HCT116 (cell line): ENCODE measurements at regions not wholly inside any gene's neighbourhood (a gene's known extent, or its start where the extent isn't known, plus 50 kb on each side); places are given as distances from the start of the nearest gene placed in this dataset.
"Not testable (repeated sequence)": the region's sequence is repeated elsewhere in the genome, so short reads cannot be mapped to it uniquely, and the experiment has no call there.

Source experiments
- CEBPB ChIP-seq: IDR thresholded peaks from 2 replicates; pipeline ENCODE4 v1.6.1; 2012; ENCODE audit warnings: low read depth
- CTCF ChIP-seq, 3 experiments: fragments of 200-600 bp in 1 of 3; sonication (generic) in 1 of 3; IDR thresholded peaks in 2 of 3; conservative IDR thresholded peaks in 1 of 3; 2 replicates each; pipeline ENCODE4 v1.5.1; 2012 to 2017; ENCODE audit warnings: low read depth in 2 of 3, low read length in 2 of 3, antibody characterized with exemption in 1 of 3, borderline replicate concordance in 1 of 3, control low read depth in 1 of 3, mild to moderate bottlenecking in 1 of 3, mixed read lengths in 1 of 3, mixed run types in 1 of 3, moderate library complexity in 1 of 3; ENCODE audit not compliant: insufficient read depth in 1 of 3
- EZH2 ChIP-seq: fragments of 200-600 bp; sonication (generic); IDR thresholded peaks from 2 replicates; pipeline ENCODE4 v1.6.1; 2017; ENCODE audit warnings: antibody characterized with exemption, mixed run types
- EZH2phosphoT487 ChIP-seq: fragments of 200-600 bp; IDR thresholded peaks from 2 replicates; pipeline ENCODE4 v1.6.1; 2018; ENCODE audit warnings: antibody characterized with exemption, borderline replicate concordance
- FOSL1 ChIP-seq: IDR thresholded peaks from 2 replicates; pipeline ENCODE4 v1.6.1; 2012; ENCODE audit warnings: low read depth
- POLR2A ChIP-seq: IDR thresholded peaks from 2 replicates; pipeline ENCODE4 v1.7.0; 2011; ENCODE audit warnings: borderline replicate concordance; ENCODE audit not compliant: insufficient read depth, insufficient read length; ENCODE audit errors: extremely low read depth
- POLR2AphosphoS5 ChIP-seq: IDR thresholded peaks from 2 replicates; pipeline ENCODE4 v1.6.1; 2011; ENCODE audit warnings: mild to moderate bottlenecking, low read depth, low read length, moderate library complexity
- REST ChIP-seq: IDR thresholded peaks from 2 replicates; pipeline ENCODE4 v1.6.1; 2012; ENCODE audit warnings: low read depth
- SIN3A ChIP-seq: IDR thresholded peaks from 2 replicates; pipeline ENCODE4 v1.6.1; 2012; ENCODE audit warnings: low read depth
- SRF ChIP-seq: IDR thresholded peaks from 2 replicates; pipeline ENCODE4 v1.6.1; 2012; ENCODE audit warnings: low read depth
- YY1 ChIP-seq: IDR thresholded peaks from 2 replicates; pipeline ENCODE4 v1.6.1; 2011; ENCODE audit warnings: low read length, low read depth, moderate library complexity, mild to moderate bottlenecking; ENCODE audit not compliant: insufficient replicate concordance; ENCODE audit errors: extremely low read depth
- ZFX ChIP-seq: fragments of 450-650 bp; IDR thresholded peaks from 2 replicates; pipeline ENCODE4 v1.6.1; 2017
- TF ChIP-seq, protein P1 (sequence below): IDR thresholded peaks from 2 replicates; pipeline ENCODE4 v1.6.1; 2012

GRCh38 chr6:144410574-144410973 is 125.4 kb downstream of the UTRN start:
- not testable (repeated sequence) for TF ChIP-seq CTCF (IDR thresholded peaks at IDR 0.05 in 2 of 3, conservative IDR thresholded peaks at IDR 0.05 in 1 of 3; ENCODE audit: borderline replicate concordance in 1 of 3, insufficient read depth in 1 of 3, low read depth in 2 of 3, low read length in 2 of 3); POLR2AphosphoS5; EZH2; EZH2phosphoT487; SRF; POLR2A; CEBPB; SIN3A; YY1; FOSL1; ZFX; REST
- TF ChIP-seq, protein P1, sequence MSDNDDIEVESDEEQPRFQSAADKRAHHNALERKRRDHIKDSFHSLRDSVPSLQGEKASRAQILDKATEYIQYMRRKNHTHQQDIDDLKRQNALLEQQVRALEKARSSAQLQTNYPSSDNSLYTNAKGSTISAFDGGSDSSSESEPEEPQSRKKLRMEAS: not testable (repeated sequence)
